Activated B cell treated with CpG ODN at 0.5 μM for 24 hours (primary cell): ENCODE measurements at regions not wholly inside any gene's neighbourhood (a gene's known extent, or its start where the extent isn't known, plus 50 kb on each side); places are given as distances from the start of the nearest gene placed in this dataset.

Experiments used
- ATAC-seq: fragments of 200-7000 bp; cut with Tn5 transposase; one replicate; pipeline ENCODE4 v1.10.0; 2021; ENCODE audit warnings: low read depth, mild to moderate bottlenecking, moderate library complexity
- CTCF ChIA-PET: fragments of 350-600 bp; sonication (Branson Sonifier 250); formaldehyde crosslinking; loops from one replicate; lab custom pipeline; 2021; ENCODE audit warnings: antibody characterized with exemption; lab: Charles Lee
- POLR2A ChIA-PET: fragments of 350-600 bp; sonication (Branson Sonifier 250); formaldehyde crosslinking; loops from one replicate; lab custom pipeline; 2021; ENCODE audit warnings: antibody characterized with exemption; lab: Charles Lee
- DNase-seq: peaks from one replicate; pipeline ENCODE4 v3.0.0; 2022
- H3K27ac Mint-ChIP-seq: one replicate; pipeline ENCODE4 v1.8.0; 2020; ENCODE audit warnings: mixed read lengths
- H3K27me3 Mint-ChIP-seq: one replicate; pipeline ENCODE4 v1.8.0; 2021; ENCODE audit warnings: mixed read lengths
- H3K36me3 Mint-ChIP-seq: one replicate; pipeline ENCODE4 v1.8.0; 2021; ENCODE audit warnings: low read depth, mixed read lengths
- H3K4me1 Mint-ChIP-seq: one replicate; pipeline ENCODE4 v1.8.0; 2021; ENCODE audit warnings: mixed read lengths
- H3K4me3 Mint-ChIP-seq: one replicate; pipeline ENCODE4 v1.8.0; 2020; ENCODE audit warnings: mild to moderate bottlenecking, mixed read lengths
- H3K9me3 Mint-ChIP-seq: one replicate; pipeline ENCODE4 v1.8.0; 2020; ENCODE audit warnings: mixed read lengths
- CTCF ChIP-seq: fragments of 200-600 bp; IDR thresholded peaks from one replicate; pipeline ENCODE4 v1.8.0; 2022; ENCODE audit warnings: antibody characterized with exemption, mild to moderate bottlenecking
- intact Hi-C: fragments of 100-400 bp; cut with micrococcal nuclease; formaldehyde crosslinking; loops from one replicate; pipeline ENCODE4 v1.15.1; 2024

GRCh38 chr5:27491746-27492439 lies 453.5 kb upstream of the CDH9 start:
- CTCF ChIA-PET, result no interaction called here
- intact Hi-C loops, result no loop called here
- no peak for TF ChIP-seq CTCF
- Mint-ChIP-seq H3K4me3 (no peak overlapping the region), H3K27me3 (no peaks in the 10 kb centered on the region), H3K36me3 (no peaks in the 10 kb centered on the region), H3K4me1 (no peaks in the 10 kb centered on the region), H3K9me3 (peaks cover 15% of the 10 kb centered on the region), H3K27ac (no peak overlapping the region)
- POLR2A ChIA-PET, result no interaction called here
- DNase-seq (no peak), ATAC-seq (no peak)

- intact Hi-C loops, result no loop called here
- Mint-ChIP-seq H3K4me1 (no peaks in the 10 kb centered on the region), H3K36me3 (no peaks in the 10 kb centered on the region), H3K9me3 (peaks cover 15% of the 10 kb centered on the region), H3K27me3 (no peaks in the 10 kb centered on the region), H3K4me3 (no peak overlapping the region), H3K27ac (no peak overlapping the region)
- CTCF ChIA-PET, result no interaction called here
- POLR2A ChIA-PET, result interaction anchor here (0.5 kb wide), 1 partner anchor 11 kb away, joined by 3 read pairs; no protein-coding TSS in a partner anchor
- no peak for ATAC-seq
- no peak for DNase-seq
- no peak for TF ChIP-seq CTCF
These were observed 452.7 kb upstream of the CDH9 start for GRCh38 chr5:27491047-27491446.

GRCh38 chr5:27489701-27490100 lies 451.3 kb upstream of the CDH9 start:
- DNase-seq (no peak), ATAC-seq (no peak)
- no peak overlapping the region for H3K4me3 Mint-ChIP-seq
- no peak for TF ChIP-seq CTCF
- no peaks in the 10 kb centered on the region for H3K36me3 Mint-ChIP-seq
- POLR2A ChIA-PET, result no interaction called here
- no peaks in the 10 kb centered on the region for H3K27me3 Mint-ChIP-seq
- no peaks in the 10 kb centered on the region for H3K4me1 Mint-ChIP-seq
- peaks cover 12% of the 10 kb centered on the region for H3K9me3 Mint-ChIP-seq
- H3K27ac Mint-ChIP-seq, result no peak overlapping the region
- CTCF ChIA-PET, result no interaction called here
- intact Hi-C loops, result no loop called here

- no peaks in the 10 kb centered on the region for H3K27me3 Mint-ChIP-seq
- CTCF ChIA-PET, result no interaction called here
- H3K27ac Mint-ChIP-seq, result no peak overlapping the region
- H3K4me1 Mint-ChIP-seq, result no peaks in the 10 kb centered on the region
- TF ChIP-seq CTCF, result no peak
- ATAC-seq (no peak), DNase-seq (no peak)
- intact Hi-C loops, result no loop called here
- POLR2A ChIA-PET, result no interaction called here
- no peak overlapping the region for H3K4me3 Mint-ChIP-seq
- H3K36me3 Mint-ChIP-seq, result no peaks in the 10 kb centered on the region
- H3K9me3 Mint-ChIP-seq, result peaks cover 4% of the 10 kb centered on the region
These were observed 444.3 kb upstream of the CDH9 start for GRCh38 chr5:27482663-27483062.

- POLR2A ChIA-PET, result no interaction called here
- Mint-ChIP-seq H3K4me1 (no peaks in the 10 kb centered on the region), H3K4me3 (no peak overlapping the region), H3K9me3 (peaks cover 7% of the 10 kb centered on the region), H3K36me3 (no peaks in the 10 kb centered on the region), H3K27me3 (no peaks in the 10 kb centered on the region), H3K27ac (no peak overlapping the region)
- CTCF ChIA-PET, result no interaction called here
- ATAC-seq (no peak), DNase-seq (no peak)
- TF ChIP-seq CTCF, result no peak
- intact Hi-C loops, result no loop called here
These were observed 441.5 kb upstream of the CDH9 start for GRCh38 chr5:27479859-27480258.
